Effector CD4-positive, alpha-beta T cell (primary cell): ENCODE measurements at regions not wholly inside any gene's neighbourhood (a gene's known extent, or its start where the extent isn't known, plus 50 kb on each side); places are given as distances from the start of the nearest gene placed in this dataset.

ENCODE experiments used
- DNase-seq: peaks from one replicate; pipeline ENCODE4 v3.0.0-alpha.2; 2020

DNA sequence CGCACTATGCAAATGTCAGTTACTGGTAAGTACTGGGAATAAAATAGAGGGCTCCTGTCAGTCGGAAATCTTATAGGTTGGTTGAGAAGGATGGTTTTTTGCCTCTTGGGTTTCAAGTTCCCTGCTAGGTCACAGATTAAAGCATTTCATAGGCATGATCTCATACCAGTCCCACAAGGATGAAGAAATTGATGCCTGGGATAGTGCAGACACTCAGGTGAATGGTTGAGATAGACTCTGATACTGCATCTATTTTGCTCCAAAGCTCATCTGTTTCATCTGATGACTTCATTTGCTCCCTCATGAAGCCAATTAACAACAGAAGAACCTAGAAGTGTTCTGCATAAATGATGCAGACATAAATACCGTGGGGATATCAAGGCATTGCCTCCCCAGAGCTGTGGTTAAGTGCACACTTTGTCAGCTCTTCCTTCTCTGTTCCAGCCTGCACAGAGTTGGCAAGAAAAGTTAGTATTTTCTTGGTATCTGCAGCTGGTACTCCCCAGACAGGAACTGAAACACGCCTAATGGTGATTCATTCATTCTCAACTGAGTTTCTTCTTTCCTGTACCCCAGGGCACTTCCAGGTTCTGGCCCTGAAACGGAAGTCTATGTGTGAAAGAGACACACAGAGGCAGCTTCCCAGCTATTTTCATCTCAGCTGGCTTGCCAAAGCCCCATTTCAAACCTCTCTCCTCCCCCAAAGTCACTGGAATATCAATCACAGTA, 418.3 kb upstream of the SALL1 start:
- DNase-seq, result no peak

DNA sequence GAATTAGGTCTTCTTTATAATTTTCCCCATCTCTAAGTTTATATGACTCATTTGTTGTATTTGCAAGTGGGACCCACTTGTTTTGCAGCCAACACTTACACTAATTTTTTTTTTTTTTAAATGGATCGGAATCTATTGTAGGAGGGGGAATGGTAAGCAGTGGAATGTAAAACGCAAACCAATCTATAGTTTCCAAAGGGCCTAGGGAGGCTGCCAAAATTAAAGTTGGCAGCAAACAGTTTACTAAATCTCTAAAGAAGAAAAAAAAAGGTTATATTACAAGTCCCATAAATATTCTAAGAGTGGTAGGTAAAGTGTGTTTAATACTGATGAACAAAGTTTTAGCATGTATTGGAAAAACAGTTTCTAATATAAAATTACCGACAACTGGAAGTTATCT, 416.8 kb upstream of the SALL1 start:
- no peak for DNase-seq

DNA sequence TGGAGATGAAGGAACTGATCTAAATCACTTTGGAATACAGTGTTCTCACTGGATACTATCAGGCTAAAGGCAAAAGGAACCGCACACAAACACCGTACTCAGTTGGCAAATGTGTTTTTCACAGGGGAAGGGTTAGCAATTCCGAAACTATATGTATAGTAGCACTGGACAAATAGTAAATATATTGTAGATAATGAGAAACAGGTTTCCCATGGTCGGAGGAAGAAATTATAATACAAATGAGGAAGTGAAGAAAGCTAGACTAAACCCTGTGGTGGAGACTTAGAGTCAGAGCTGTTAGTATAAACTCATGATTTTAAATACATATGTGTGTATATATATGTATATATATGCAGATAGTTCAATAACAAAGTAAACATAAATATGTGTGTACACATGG, 414.1 kb upstream of the SALL1 start:
- no peak for DNase-seq

DNA sequence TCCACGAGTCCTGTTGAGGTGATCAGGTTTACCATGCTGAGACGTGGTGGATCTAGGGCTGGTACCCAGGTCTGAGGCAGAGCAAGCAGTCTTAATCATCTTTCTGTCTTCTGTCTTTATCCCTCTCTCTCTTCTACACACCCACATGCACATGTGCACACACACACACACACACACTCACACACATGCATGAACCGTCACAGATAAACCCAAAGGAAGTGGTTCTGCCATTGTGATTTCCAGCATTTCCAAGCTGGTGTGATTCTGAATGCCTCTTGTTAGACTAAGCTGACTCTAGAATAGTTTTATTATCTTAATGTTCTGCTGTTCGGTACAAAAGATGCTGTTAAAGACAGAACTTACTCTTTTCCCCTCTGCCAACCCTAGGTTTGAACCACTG, 411.8 kb upstream of the SALL1 start:
- no peak for DNase-seq

DNA sequence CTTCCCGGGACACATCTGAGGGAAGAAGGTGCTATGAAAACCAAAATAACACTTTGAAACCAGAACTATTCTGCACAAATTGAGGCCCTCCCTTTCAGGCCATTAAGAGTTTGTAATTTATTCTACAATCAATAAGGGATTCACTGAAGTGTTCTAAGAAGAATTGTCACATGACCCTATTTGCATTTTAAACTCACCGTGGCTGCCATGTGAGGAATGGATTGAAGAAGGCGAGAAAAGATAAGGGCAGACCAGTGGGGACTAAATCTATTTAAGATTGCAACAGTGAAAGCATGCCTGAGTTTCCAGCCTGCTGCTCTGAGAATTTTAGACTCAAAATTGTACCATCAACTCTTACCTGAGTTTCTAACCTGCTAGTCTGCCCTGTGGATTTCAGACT, 408.8 kb upstream of the SALL1 start:
- DNase-seq, result no peak

DNA sequence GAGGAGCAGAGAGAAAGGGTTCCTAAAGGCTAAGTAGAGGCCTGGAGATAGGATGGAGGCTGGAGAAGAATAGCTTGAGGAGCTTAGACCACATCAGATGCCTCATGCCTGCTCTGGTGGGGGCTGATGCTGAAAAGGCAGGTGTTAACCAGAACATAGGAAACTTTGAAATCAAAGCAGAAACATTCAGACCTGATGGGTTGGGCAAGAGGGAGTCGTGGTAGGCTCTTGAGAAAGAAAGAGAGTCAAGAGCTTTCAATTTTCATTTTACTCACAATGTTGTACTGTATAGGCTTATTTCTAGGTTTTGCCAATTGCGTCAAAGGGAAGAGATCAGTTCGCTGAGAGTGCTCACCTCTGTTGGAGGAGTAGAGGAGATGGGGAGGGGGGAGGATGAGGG, 406.6 kb upstream of the SALL1 start:
- DNase-seq, result no peak

DNA sequence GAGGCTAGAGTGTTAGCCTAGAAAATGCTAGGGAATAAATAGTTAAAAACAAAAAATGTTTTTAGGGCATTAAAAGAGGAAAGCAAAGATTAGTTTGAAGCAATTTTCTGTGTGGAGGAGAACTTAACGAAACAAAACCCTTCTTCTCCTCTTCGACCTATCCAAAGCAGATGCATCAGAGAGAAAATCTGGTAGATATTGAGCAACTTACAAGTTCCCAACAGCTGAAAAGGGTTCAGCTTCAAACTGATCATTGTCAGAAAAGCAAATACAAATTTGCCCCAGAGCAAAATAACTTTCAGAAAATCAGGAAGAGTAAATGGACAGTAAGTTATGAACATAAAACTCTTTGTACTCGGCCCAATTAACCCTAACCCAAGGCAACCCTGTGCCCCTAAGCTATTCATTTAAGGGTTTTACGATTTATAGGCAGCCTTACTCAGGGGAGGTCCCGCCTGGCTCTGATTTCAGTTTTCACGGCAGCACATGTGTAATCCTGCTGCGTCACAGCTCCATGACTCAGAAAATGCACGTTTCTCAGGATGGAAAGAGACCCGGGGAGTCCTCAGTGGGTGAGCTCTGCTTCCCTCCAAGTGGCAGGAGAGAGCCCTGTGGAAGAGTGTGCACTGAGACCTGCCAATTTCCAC, 405.7 kb upstream of the SALL1 start:
- DNase-seq, result no peak

DNA sequence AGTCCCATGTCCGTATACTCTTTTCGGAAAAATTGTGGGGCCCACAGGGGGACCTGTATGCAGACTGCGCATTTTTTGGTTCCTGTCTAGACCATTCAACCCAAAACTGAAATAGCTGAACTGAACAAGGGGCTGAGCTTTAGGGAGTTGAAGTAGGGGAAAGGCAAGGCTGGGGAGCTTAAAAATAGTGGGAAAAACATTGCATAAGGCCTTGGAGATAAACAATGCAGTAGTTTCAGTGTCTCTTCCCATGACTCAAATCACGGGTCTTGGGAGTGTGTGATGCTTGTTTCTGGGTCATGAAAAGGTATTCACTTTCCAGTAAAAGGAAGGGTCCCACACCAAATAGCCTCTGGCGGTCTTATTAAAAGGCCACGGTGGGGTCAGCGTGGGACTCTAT, 402.8 kb upstream of the SALL1 start:
- DNase-seq, result no peak

DNA sequence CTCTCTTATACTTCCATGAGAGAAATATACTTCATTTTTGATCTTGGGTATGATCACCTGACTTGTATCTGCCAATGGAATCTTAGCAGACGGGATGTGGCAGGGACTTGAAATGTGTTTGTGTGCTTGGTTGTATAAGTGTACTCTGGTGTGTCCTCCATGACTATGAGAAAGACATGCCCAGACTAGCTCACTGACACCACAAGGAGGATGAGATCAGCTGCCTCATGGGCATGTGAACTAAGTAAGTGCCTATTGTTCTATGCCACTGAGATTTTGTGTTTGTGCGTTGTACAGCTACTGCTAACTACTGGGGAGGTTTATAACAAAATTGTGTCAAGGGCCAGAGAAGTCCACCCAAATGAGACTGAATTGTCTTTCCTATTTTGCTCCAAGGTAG, 402.2 kb upstream of the SALL1 start:
- DNase-seq, result no peak

DNA sequence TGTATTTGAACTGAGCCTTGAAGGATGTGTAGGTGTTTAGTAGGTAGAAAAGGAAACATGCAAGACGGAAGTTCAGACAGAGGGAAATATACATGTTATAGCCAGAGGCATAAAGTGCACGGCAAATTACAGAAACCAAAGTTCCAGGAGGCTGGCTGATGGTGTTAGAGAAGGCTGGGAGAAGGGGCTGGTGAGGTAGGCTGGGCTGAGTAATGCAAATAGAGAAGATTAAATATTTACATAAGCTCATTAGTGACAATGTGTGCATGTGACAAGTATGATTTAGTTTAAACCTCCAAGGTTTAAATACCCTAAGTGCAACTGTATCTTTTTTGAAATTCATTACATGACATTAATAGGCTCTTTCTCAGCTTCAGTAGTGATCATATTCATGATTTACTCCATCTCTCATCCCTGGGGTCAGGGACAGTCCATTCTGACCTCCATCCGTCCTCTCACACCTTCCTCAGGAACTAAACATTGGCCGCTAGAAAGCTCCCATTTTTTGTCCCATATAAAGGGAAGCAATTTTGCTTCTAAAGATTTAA, 399.8 kb upstream of the SALL1 start:
- DNase-seq, result no peak

DNA sequence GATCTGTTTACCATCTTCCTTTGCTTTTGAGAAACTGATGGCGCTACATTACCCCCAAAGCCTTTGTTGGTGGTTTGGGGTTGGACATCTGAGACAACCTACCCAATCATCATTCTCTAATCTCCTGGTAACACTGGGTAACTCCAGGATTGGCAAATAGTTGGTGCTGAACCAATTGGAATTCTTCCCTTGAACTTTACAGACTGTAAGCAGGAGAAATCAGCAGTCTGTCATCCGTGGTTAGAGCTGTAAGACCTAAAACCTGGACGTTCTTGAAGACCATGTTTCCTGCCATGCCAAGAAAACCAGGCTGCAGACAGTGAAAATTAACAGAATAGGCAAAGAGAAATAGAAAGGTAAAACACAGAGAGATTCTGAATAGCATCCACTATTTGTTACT, 398.8 kb upstream of the SALL1 start:
- no peak for DNase-seq

DNA sequence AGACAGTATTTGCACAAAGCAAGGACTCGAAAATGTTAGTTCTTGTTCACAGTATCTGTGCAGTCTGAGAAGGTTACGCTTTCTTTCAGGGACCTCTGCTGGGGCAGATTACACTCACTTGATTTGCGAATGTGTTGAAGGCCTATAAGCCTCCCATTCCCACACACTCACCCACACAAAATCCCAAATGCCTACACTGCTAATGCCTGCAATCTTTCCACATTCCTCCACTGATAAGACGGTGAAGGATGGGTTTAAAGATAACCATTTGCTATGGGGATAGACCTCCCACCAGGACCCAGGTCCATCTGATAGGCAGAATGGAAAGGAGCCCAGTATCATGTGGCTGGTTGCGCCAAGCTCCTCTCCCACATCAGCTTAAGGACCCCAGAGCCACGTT, 394.9 kb upstream of the SALL1 start:
- DNase-seq, result no peak

DNA sequence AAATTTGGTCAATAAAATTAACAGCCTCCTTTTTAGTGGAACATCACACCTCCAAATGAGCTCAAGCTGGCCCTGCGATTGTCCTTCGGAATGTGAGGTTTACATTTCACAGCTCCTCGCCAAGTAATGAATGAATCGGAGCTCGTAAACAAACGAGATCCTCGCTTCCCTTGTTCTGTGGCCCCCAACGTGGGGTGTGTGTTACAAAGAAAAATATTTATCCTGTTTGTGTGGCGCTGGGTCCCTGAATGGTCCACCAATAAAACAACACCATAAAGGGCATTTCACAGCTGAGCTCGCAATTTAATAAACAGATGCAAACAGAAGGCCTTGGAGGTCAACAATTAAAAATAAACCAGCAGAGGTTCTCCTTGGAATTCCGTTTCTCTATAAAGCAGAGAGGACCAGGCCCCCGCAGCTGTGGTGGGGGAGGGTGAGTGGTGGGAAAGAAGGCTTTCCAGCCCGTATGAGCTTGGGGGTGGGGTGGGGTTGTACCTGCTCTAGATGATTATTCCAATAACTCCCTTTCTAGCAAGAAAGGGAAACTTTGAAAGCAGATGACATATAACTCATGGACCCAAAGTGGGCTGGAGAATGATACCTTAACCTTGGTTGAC, 393.9 kb upstream of the SALL1 start:
- no peak for DNase-seq

DNA sequence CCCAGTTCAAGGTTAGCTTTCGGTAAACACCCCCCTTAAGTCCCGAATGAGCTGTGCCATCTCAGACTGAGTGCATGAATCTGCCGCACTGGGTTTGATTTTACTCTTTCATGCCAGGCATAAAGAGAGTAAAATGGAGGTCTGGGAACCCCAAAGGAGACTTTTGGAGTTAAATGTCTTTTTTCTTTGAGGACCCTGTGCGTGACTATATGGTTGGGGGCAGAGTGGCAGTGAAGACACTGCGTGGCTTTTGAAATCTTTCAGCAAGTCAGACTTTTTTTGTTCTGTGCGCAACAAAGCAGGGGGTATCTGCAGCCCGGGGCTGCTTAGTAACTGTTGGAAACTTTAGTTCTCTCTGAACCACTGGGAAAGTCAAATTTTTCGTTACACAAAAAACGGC, 392.9 kb upstream of the SALL1 start:
- DNase-seq, result no peak

DNA sequence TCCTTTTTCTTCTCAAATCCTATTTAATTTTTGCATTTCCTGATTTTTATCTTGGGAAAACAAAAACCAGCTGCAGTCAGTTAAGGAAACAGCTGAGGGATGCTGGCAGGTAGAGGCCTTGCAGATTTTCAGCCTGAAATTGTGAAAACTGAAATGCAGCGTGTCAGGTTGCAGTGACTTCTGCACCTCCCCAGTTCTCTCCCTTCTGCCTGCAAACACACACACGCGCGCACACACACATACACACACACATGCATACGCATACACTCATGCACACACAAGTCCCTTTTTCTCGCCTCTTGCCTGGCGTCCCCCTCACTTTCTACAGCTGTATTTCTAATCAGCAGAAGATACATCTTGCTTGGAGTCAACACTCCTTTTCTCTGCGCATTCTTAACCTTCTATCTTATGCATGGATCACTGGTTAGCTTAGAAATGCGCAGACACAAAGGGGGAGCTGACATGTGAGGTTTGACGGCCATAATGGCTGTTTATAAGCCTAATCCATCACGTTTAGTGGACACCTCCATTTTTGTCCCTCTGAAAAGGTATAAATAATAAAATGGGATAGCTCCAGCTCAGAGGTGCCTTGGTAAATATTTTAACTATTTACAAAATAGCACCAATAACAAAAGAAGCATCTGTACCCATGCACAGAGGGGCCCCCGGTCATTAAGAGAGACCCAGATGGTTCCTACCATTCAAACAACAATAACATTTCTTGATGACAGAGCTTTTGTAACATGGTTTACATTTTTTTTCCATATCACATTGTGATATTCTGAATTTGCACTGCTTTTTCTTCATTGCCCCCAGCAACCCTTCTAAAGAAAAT, 392.1 kb upstream of the SALL1 start:
- DNase-seq, result no peak

DNA sequence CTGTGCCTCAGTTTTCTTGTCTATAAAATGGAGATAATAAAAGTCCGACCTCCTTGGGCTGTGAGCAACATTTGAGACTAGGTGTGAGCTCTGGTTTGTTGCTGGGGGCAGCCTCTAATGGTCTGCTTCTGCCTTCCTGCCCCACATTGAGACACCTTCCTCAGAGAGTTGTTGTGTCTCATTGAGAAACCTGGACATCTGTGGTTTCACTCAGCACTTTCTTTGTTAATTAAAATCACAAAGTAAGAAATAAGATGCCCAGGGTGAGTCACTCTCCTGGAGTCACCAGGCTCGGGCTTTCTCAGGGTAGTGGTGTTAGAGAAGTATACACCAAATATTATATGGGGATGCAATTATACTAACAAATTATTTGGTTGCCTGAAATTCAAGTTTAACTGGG, 389.2 kb upstream of the SALL1 start:
- DNase-seq, result no peak

DNA sequence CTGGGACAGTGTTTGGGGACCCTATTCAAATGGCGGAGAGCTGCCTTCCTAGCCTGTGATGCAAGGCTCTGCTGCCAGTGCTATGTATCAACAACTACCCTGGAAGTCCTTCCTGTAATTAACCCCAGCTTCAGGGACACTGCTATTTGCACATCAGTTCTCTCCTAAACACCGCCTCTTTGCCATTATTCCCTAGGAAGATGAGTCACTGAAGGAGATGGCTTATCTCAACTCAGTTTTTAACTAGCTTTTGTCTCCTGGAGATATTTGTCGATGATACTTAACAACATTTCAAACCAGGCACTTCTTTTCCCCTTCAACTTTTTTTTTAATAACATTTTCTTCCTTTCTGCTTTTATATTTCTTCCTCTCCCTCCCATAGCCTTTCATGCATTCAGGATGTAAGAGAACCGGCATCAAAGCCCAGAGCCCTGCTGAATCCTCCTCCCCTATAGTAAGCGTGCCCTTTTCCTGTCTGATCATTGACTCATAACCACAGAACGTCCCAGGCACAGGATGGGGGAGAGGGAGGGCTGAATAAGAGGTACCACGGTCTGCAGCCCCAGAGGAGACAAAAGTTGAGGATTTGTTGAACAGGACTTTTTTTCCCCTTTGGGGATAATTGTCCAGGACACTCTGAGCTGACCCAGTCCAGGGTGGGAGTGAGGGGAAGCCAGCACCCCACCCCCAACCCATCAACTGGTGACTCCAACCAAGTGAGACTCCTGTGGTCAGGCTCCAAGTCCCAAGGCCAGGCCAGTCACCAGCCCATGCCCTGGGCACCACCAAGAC, 387.8 kb upstream of the SALL1 start:
- DNase-seq, result no peak

DNA sequence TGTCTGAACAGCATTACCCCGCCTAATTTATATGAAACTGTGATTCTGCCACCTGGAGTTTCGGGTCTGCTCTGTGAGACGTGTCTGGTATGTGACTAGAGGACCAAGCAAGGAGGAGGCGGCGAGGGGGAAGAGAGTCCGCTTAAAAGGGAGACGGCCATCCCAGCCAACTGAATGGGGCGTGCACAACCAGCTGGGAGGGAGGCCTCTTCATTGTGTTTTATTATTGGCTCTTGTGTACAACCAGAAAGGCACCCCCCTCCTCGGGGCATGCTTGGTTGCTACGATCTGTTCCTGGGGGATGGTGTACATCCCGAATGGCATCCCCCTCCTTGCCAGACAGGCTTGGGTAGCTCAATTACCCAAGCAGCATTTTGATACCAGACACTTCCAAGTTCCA, 384.5 kb upstream of the SALL1 start:
- DNase-seq, result no peak

DNA sequence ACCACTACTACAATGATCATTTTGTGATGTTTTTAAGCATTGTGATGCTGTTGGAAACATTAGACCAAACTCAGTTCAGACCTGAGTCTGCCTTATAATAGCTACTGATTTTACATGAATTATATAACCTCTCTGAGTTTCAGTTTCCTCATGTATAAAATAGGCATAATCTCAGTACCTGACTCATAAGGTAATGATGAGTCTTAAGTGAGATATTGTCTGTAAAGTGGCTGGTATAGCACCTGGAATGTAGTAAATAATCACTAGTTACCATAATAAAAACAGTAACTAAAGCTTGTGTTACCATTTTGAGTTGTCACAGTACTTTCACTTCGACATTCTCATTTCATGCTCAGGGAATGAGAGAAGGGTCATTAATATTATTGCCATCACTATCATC, 381.5 kb upstream of the SALL1 start:
- DNase-seq, result no peak

DNA sequence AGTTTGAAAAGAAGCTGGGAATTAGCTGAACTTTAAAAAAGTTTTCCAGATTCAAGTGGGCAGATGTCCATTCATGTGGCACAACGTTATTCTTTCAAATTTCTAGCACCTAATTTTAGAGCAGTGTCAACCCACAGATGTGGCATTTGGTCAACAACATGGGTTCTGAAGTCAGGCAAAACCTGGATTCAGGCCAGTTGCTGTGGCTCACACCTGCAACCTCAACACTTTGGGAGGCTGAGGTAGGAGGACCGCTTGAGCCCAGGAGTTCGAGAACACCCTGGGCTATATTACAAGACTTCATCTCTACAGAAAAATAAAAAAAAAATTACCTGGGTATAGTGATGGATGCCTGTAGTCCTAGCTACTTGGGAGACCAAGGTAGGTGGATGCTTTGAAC, 380.2 kb upstream of the SALL1 start:
- DNase-seq, result no peak

DNA sequence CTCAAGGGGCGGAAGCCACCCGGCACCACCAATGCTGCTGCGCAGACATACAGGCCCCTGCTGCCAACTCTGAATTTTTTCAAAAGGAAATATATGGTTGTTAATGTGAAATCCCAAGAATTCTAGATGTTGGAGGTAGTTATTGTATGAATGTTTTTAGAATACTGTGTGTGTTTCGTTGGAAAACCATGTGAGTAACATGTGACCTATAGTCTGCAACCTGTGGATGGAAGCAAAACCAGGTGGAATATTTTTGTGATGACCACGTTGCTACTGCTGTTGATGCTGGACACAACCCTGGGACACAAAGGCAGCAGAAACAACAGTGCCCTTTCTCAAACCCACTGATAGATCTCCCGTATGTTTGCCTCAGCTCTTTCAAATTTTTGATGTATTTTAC, 376.3 kb upstream of the SALL1 start:
- DNase-seq, result no peak

DNA sequence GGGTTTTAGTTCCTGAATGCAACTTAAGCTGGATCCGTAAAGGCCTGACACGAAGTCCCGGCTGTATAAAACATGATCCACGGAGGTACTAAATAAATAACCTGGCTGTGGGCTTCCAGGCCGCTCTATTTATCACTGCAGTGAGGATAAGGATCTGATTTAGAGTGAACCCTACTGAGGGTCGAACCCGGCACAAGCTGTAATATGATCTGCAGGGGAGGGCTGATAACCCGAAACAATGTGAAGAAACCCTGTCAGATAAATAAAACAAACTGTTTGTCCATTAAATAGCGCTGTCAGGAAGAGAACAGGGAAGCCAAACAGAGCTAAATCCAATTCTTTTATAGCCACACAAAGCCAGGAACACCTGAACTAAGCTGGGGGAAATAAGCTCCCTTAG, 375.6 kb upstream of the SALL1 start:
- no peak for DNase-seq
